Keratinocyte (primary cell): ENCODE measurements at regions not wholly inside any gene's neighbourhood (a gene's known extent, or its start where the extent isn't known, plus 50 kb on each side); places are given as distances from the start of the nearest gene placed in this dataset.
"Not testable (repeated sequence)": the region's sequence is repeated elsewhere in the genome, so short reads cannot be mapped to it uniquely, and the experiment has no call there.

Experiments
- EZH2 ChIP-seq: IDR thresholded peaks from one replicate; pipeline ENCODE4 v1.6.1; 2012; ENCODE audit warnings: inconsistent platforms, mild to moderate bottlenecking, low read length, moderate library complexity
- TF ChIP-seq, protein P1 (sequence below), 3 experiments: IDR thresholded peaks in 1 of 3; conservative IDR thresholded peaks in 1 of 3; optimal IDR thresholded peaks in 1 of 3; 2 replicates in 2 of 3; 3 replicates in 1 of 3; pipeline versions ENCODE3 to v1.5.1; 2011; ENCODE audit warnings: low read length in 3 of 3, mild to moderate bottlenecking in 3 of 3, moderate library complexity in 2 of 3, control low read depth in 1 of 3, inconsistent platforms in 1 of 3; ENCODE audit not compliant: insufficient read depth in 2 of 3; ENCODE audit errors: extremely low read depth in 1 of 3

- not testable (repeated sequence) for TF ChIP-seq EZH2
- TF ChIP-seq, protein P1, sequence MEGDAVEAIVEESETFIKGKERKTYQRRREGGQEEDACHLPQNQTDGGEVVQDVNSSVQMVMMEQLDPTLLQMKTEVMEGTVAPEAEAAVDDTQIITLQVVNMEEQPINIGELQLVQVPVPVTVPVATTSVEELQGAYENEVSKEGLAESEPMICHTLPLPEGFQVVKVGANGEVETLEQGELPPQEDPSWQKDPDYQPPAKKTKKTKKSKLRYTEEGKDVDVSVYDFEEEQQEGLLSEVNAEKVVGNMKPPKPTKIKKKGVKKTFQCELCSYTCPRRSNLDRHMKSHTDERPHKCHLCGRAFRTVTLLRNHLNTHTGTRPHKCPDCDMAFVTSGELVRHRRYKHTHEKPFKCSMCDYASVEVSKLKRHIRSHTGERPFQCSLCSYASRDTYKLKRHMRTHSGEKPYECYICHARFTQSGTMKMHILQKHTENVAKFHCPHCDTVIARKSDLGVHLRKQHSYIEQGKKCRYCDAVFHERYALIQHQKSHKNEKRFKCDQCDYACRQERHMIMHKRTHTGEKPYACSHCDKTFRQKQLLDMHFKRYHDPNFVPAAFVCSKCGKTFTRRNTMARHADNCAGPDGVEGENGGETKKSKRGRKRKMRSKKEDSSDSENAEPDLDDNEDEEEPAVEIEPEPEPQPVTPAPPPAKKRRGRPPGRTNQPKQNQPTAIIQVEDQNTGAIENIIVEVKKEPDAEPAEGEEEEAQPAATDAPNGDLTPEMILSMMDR (optimal IDR thresholded peaks at IDR 0.05 in 1 of 3, IDR thresholded peaks at IDR 0.05 in 1 of 3, conservative IDR thresholded peaks at IDR 0.05 in 1 of 3; ENCODE audit: extremely low read depth in 1 of 3, insufficient read depth in 2 of 3, low read length in 3 of 3) = not testable (repeated sequence)
These were observed 145.5 kb upstream of the SSTR1 start for GRCh38 chr14:38062223-38062622.
